ENCODE measurements at regions not wholly inside any gene's neighbourhood (a gene's known extent, or its start where the extent isn't known, plus 50 kb on each side); places are given as distances from the start of the nearest gene placed in this dataset.

GRCh38 chr6:12238219-12238618 is 51.9 kb upstream of the EDN1 start:
- DNase-seq (ENCODE audit: extremely low spot score): no peak
- TF ChIP-seq HDGF (IDR thresholded peaks at IDR 0.05; ENCODE audit: borderline replicate concordance) (no peak), LEF1 (IDR thresholded peaks at IDR 0.05; ENCODE audit: borderline replicate concordance) (no peak), FOXM1 (IDR thresholded peaks at IDR 0.05; ENCODE audit: borderline replicate concordance) (no peak), ARNT (IDR thresholded peaks at IDR 0.05) (no peak), PKNOX1 (IDR thresholded peaks at IDR 0.05) (no peak), TARDBP (IDR thresholded peaks at IDR 0.05) (no peak), FOXK2 (IDR thresholded peaks at IDR 0.05) (no peak), ZNF384 (IDR thresholded peaks at IDR 0.05) (no peak), SUZ12 (IDR thresholded peaks at IDR 0.05) (no peak), BHLHE40 (IDR thresholded peaks at IDR 0.05; ENCODE audit: borderline replicate concordance) (no peak), NFRKB (IDR thresholded peaks at IDR 0.05) (no peak), L3MBTL2 (conservative IDR thresholded peaks at IDR 0.05) (no peak), SP1 (IDR thresholded peaks at IDR 0.05) (no peak)
- ChIA-PET POLR2A (no interaction called here), CTCF (no interaction called here)

All from HEK293T (cell line).